Activated CD4-positive, alpha-beta memory T cell treated with anti-CD3 and anti-CD28 coated beads, Interleukin-2, amount 10 ng/mL, durations not matched to agents 7 days and 5 days (primary cell): ENCODE measurements at regions not wholly inside any gene's neighbourhood (a gene's known extent, or its start where the extent isn't known, plus 50 kb on each side); places are given as distances from the start of the nearest gene placed in this dataset.
"Not testable (repeated sequence)": the region's sequence is repeated elsewhere in the genome, so short reads cannot be mapped to it uniquely, and the experiment has no call there.

ENCODE experiments used
- CTCF ChIA-PET: fragments of 350-600 bp; sonication (Branson Sonifier 250); formaldehyde crosslinking; loops from one replicate; lab custom pipeline; 2021; ENCODE audit warnings: antibody characterized with exemption, inconsistent platforms; lab: Charles Lee
- POLR2A ChIA-PET: fragments of 350-600 bp; sonication (Branson Sonifier 250); formaldehyde crosslinking; loops from one replicate; lab custom pipeline; 2021; ENCODE audit warnings: antibody characterized with exemption; lab: Charles Lee
- DNase-seq: peaks from one replicate; pipeline ENCODE4 v3.0.0-alpha.2; 2020
- H3K27ac Mint-ChIP-seq: one replicate; pipeline ENCODE4 v1.8.0; 2021; ENCODE audit warnings: mild to moderate bottlenecking, mixed read lengths
- H3K27me3 Mint-ChIP-seq: one replicate; pipeline ENCODE4 v1.8.0; 2021; ENCODE audit warnings: mixed read lengths
- H3K36me3 Mint-ChIP-seq: one replicate; pipeline ENCODE4 v1.8.0; 2021; ENCODE audit warnings: low read depth, mixed read lengths
- H3K4me1 Mint-ChIP-seq: one replicate; pipeline ENCODE4 v1.8.0; 2021; ENCODE audit warnings: mixed read lengths
- H3K4me3 Mint-ChIP-seq: one replicate; pipeline ENCODE4 v1.8.0; 2021; ENCODE audit warnings: mild to moderate bottlenecking, mixed read lengths
- H3K9me3 Mint-ChIP-seq: one replicate; pipeline ENCODE4 v1.8.0; 2021; ENCODE audit warnings: mixed read lengths

- H3K9me3 Mint-ChIP-seq, H3K36me3 Mint-ChIP-seq, H3K4me3 Mint-ChIP-seq, H3K27ac Mint-ChIP-seq, POLR2A ChIA-PET, DNase-seq, H3K27me3 Mint-ChIP-seq, CTCF ChIA-PET: not testable (repeated sequence)
- peaks cover 31% of the 10 kb centered on the region for H3K4me1 Mint-ChIP-seq
Measured at GRCh38 chr17:20794532-20794931, 215.0 kb downstream of the CDRT15L2 start.

- POLR2A ChIA-PET, result interaction anchor here (0.8 to 1.5 kb wide), 2 partner anchors 15 to 238 kb away, joined by 3 read pairs; no protein-coding TSS in a partner anchor
- peak overlapping the region; percentile 50 for H3K4me3 Mint-ChIP-seq
- DNase-seq, result peak; percentile 20
- H3K4me1 Mint-ChIP-seq, result peaks cover 38% of the 10 kb centered on the region
- peaks cover 3% of the 10 kb centered on the region for H3K27me3 Mint-ChIP-seq
- H3K27ac Mint-ChIP-seq, result peak overlapping the region; percentile 95
- H3K9me3 Mint-ChIP-seq, result no peaks in the 10 kb centered on the region
- no peaks in the 10 kb centered on the region for H3K36me3 Mint-ChIP-seq
- CTCF ChIA-PET, result no interaction called here
Measured at GRCh38 chr17:20797292-20797691, 217.8 kb downstream of the CDRT15L2 start.

- Mint-ChIP-seq H3K4me3 (no peak overlapping the region), H3K27me3 (peaks cover under 1% of the 10 kb centered on the region), H3K9me3 (no peaks in the 10 kb centered on the region), H3K36me3 (no peaks in the 10 kb centered on the region), H3K4me1 (peaks cover 38% of the 10 kb centered on the region), H3K27ac (no peak overlapping the region)
- DNase-seq, result no peak
- ChIA-PET POLR2A (no interaction called here), CTCF (interaction anchor here (0.6 to 2.5 kb wide), 3 partner anchors 12 to 299 kb away, joined by 3 to 16 read pairs (median 3); no protein-coding TSS in a partner anchor)
Measured at GRCh38 chr17:20800146-20800545, 220.6 kb downstream of the CDRT15L2 start.

GRCh38 chr17:20805751-20806150 lies 226.2 kb downstream of the CDRT15L2 start:
- Mint-ChIP-seq H3K36me3 (no peaks in the 10 kb centered on the region), H3K27me3 (peaks cover 2% of the 10 kb centered on the region), H3K27ac (no peak overlapping the region), H3K4me3 (no peak overlapping the region), H3K9me3 (peaks cover 2% of the 10 kb centered on the region), H3K4me1 (peaks cover 3% of the 10 kb centered on the region)
- DNase-seq, result no peak
- ChIA-PET CTCF (interaction anchor here (0.6 kb wide), 1 partner anchor 201 kb away, joined by 3 read pairs; no protein-coding TSS in a partner anchor), POLR2A (no interaction called here)

- H3K9me3 Mint-ChIP-seq, H3K4me1 Mint-ChIP-seq, POLR2A ChIA-PET, H3K4me3 Mint-ChIP-seq, H3K27ac Mint-ChIP-seq, H3K27me3 Mint-ChIP-seq, CTCF ChIA-PET, H3K36me3 Mint-ChIP-seq, DNase-seq: not testable (repeated sequence)
Measured at GRCh38 chr17:20807566-20807965, 228.0 kb downstream of the CDRT15L2 start.

GRCh38 chr17:20815410-20815809 lies 227.4 kb downstream of the USP22 start:
- DNase-seq, H3K36me3 Mint-ChIP-seq, H3K4me3 Mint-ChIP-seq, CTCF ChIA-PET, H3K27ac Mint-ChIP-seq, H3K9me3 Mint-ChIP-seq, POLR2A ChIA-PET: not testable (repeated sequence)
- Mint-ChIP-seq H3K4me1 (peaks cover 12% of the 10 kb centered on the region), H3K27me3 (peaks cover 12% of the 10 kb centered on the region)

- no peak for DNase-seq
- Mint-ChIP-seq H3K9me3 (no peaks in the 10 kb centered on the region), H3K36me3 (no peaks in the 10 kb centered on the region), H3K27ac (no peak overlapping the region), H3K4me1 (no peaks in the 10 kb centered on the region), H3K4me3 (no peak overlapping the region), H3K27me3 (peaks cover 23% of the 10 kb centered on the region)
- ChIA-PET POLR2A (no interaction called here), CTCF (no interaction called here)
Measured at GRCh38 chr17:20823905-20824304, 218.9 kb downstream of the USP22 start.

- H3K27me3 Mint-ChIP-seq, result peaks cover 23% of the 10 kb centered on the region
- no peaks in the 10 kb centered on the region for H3K36me3 Mint-ChIP-seq
- no peak for DNase-seq
- POLR2A ChIA-PET, result no interaction called here
- CTCF ChIA-PET, result no interaction called here
- H3K9me3 Mint-ChIP-seq, result no peaks in the 10 kb centered on the region
- no peaks in the 10 kb centered on the region for H3K4me1 Mint-ChIP-seq
- no peak overlapping the region for H3K4me3 Mint-ChIP-seq
- H3K27ac Mint-ChIP-seq, result no peak overlapping the region
Measured at GRCh38 chr17:20825539-20825938, 217.3 kb downstream of the USP22 start.

- DNase-seq, H3K27ac Mint-ChIP-seq, POLR2A ChIA-PET, H3K36me3 Mint-ChIP-seq, H3K9me3 Mint-ChIP-seq, CTCF ChIA-PET, H3K4me1 Mint-ChIP-seq, H3K4me3 Mint-ChIP-seq: not testable (repeated sequence)
- H3K27me3 Mint-ChIP-seq, result peaks cover 36% of the 10 kb centered on the region
Measured at GRCh38 chr17:20840453-20840852, 202.4 kb downstream of the USP22 start.

- POLR2A ChIA-PET, H3K27ac Mint-ChIP-seq, DNase-seq, H3K36me3 Mint-ChIP-seq, CTCF ChIA-PET, H3K4me1 Mint-ChIP-seq, H3K9me3 Mint-ChIP-seq, H3K4me3 Mint-ChIP-seq: not testable (repeated sequence)
- H3K27me3 Mint-ChIP-seq, result peaks cover 37% of the 10 kb centered on the region
Measured at GRCh38 chr17:20840987-20841865, 201.6 kb downstream of the USP22 start.

- H3K9me3 Mint-ChIP-seq, H3K4me1 Mint-ChIP-seq, H3K36me3 Mint-ChIP-seq, CTCF ChIA-PET, H3K27ac Mint-ChIP-seq, DNase-seq, H3K4me3 Mint-ChIP-seq, POLR2A ChIA-PET: not testable (repeated sequence)
- H3K27me3 Mint-ChIP-seq, result peaks cover 37% of the 10 kb centered on the region
Measured at GRCh38 chr17:20842012-20842411, 200.8 kb downstream of the USP22 start.

GRCh38 chr17:20843261-20843660 lies 199.6 kb downstream of the USP22 start:
- DNase-seq, H3K27ac Mint-ChIP-seq, H3K4me1 Mint-ChIP-seq, H3K36me3 Mint-ChIP-seq, CTCF ChIA-PET, POLR2A ChIA-PET, H3K9me3 Mint-ChIP-seq: not testable (repeated sequence)
- peak overlapping the region; percentile 7 for H3K4me3 Mint-ChIP-seq
- peaks cover 33% of the 10 kb centered on the region for H3K27me3 Mint-ChIP-seq

- H3K4me1 Mint-ChIP-seq, result not testable (repeated sequence)
Measured at GRCh38 chr17:20843799-20844553, 198.8 kb downstream of the USP22 start.

More at GRCh38 chr17:20843799-20844553, 198.8 kb downstream of the USP22 start:
- peak; percentile 62 for DNase-seq
- H3K9me3 Mint-ChIP-seq, H3K36me3 Mint-ChIP-seq, POLR2A ChIA-PET, H3K4me3 Mint-ChIP-seq, H3K27ac Mint-ChIP-seq: not testable (repeated sequence)
- CTCF ChIA-PET, result interaction anchor here (1.5 kb wide), 1 partner anchor 9 kb away, joined by 3 read pairs; no protein-coding TSS in a partner anchor
- H3K27me3 Mint-ChIP-seq, result peaks cover 28% of the 10 kb centered on the region
